H9 (cell line): ENCODE measurements at regions not wholly inside any gene's neighbourhood (a gene's known extent, or its start where the extent isn't known, plus 50 kb on each side); places are given as distances from the start of the nearest gene placed in this dataset.

ENCODE experiments used
- DNase-seq: peaks from one replicate; pipeline ENCODE4 v3.0.0-alpha.2; 2017
- H2AFZ ChIP-seq: one replicate; pipeline ENCODE4 v1.6.1; 2013; ENCODE audit warnings: mild to moderate bottlenecking, low read length, control low read depth, moderate library complexity
- H2AK5ac ChIP-seq: 2 replicates; pipeline ENCODE4 v1.6.1; 2013; ENCODE audit warnings: low read length, control low read depth, mixed read lengths; ENCODE audit not compliant: insufficient read length
- H2BK120ac ChIP-seq: one replicate; pipeline ENCODE4 v1.6.1; 2013; ENCODE audit warnings: low read depth, mild to moderate bottlenecking, low read length, control low read depth, inconsistent platforms; ENCODE audit not compliant: poor library complexity, severe bottlenecking
- H2BK12ac ChIP-seq: 2 replicates; pipeline ENCODE4 v1.6.1; 2013; ENCODE audit warnings: low read length, control low read depth, mixed read lengths, low read depth; ENCODE audit not compliant: insufficient read length
- H2BK15ac ChIP-seq: 2 replicates; pipeline ENCODE4 v1.6.1; 2013; ENCODE audit warnings: low read depth, low read length, control low read depth
- H2BK20ac ChIP-seq: one replicate; pipeline ENCODE4 v1.6.1; 2013; ENCODE audit warnings: low read depth, mild to moderate bottlenecking, low read length, control low read depth, inconsistent platforms; ENCODE audit not compliant: poor library complexity, severe bottlenecking
- H2BK5ac ChIP-seq: 2 replicates; pipeline ENCODE4 v1.6.1; 2013; ENCODE audit warnings: low read length, control low read depth, mixed read lengths; ENCODE audit not compliant: insufficient read length
- H3K14ac ChIP-seq: 2 replicates; pipeline ENCODE4 v1.6.1; 2013; ENCODE audit warnings: low read length, control low read depth; ENCODE audit not compliant: insufficient read depth
- H3K18ac ChIP-seq: 2 replicates; pipeline ENCODE4 v1.6.1; 2013; ENCODE audit warnings: low read depth, mild to moderate bottlenecking, mixed read lengths, low read length, control low read depth; ENCODE audit not compliant: insufficient read length
- H3K23ac ChIP-seq: 2 replicates; pipeline ENCODE4 v1.6.1; 2013; ENCODE audit warnings: low read length, control low read depth, mixed read lengths, low read depth; ENCODE audit not compliant: insufficient read length
- H3K23me2 ChIP-seq: 2 replicates; pipeline ENCODE4 v1.6.1; 2013; ENCODE audit warnings: low read depth, mild to moderate bottlenecking, mixed read lengths, low read length, control low read depth; ENCODE audit not compliant: insufficient read length, poor library complexity, severe bottlenecking
- H3K27ac ChIP-seq: 2 replicates; pipeline ENCODE4 v1.5.1; 2013; ENCODE audit warnings: low read length, control low read depth, mixed read lengths, low read depth; ENCODE audit not compliant: insufficient read length
- H3K27me3 ChIP-seq: 2 replicates; pipeline ENCODE4 v1.6.1; 2013; ENCODE audit warnings: low read length, control low read depth, inconsistent platforms; ENCODE audit not compliant: insufficient read depth
- H3K4ac ChIP-seq: 2 replicates; pipeline ENCODE4 v1.6.1; 2013; ENCODE audit warnings: low read depth, mild to moderate bottlenecking, control low read depth, inconsistent platforms, low read length, moderate library complexity
- H3K4me1 ChIP-seq: 2 replicates; pipeline ENCODE4 v1.6.1; 2013; ENCODE audit warnings: low read length, control low read depth, inconsistent platforms; ENCODE audit not compliant: insufficient read depth
- H3K4me2 ChIP-seq: 2 replicates; pipeline ENCODE4 v1.6.1; 2013; ENCODE audit warnings: low read length, control low read depth, mixed read lengths; ENCODE audit not compliant: insufficient read length, insufficient read depth
- H3K56ac ChIP-seq: 2 replicates; pipeline ENCODE4 v1.6.1; 2013; ENCODE audit warnings: low read depth, mild to moderate bottlenecking, mixed read lengths, low read length, control low read depth; ENCODE audit not compliant: insufficient read length
- H3K79me1 ChIP-seq: 2 replicates; pipeline ENCODE4 v1.6.1; 2013; ENCODE audit warnings: low read depth, mild to moderate bottlenecking, moderate library complexity, low read length, control low read depth, inconsistent platforms; ENCODE audit not compliant: insufficient read depth, poor library complexity, severe bottlenecking
- H3K79me2 ChIP-seq: 2 replicates; pipeline ENCODE4 v1.6.1; 2013; ENCODE audit warnings: low read length, control low read depth, inconsistent platforms; ENCODE audit not compliant: insufficient read depth
- H3K9ac ChIP-seq: 2 replicates; pipeline ENCODE4 v1.6.1; 2013; ENCODE audit warnings: low read length, control low read depth, mixed read lengths; ENCODE audit not compliant: insufficient read length; ENCODE audit errors: extremely low read depth
- H3K9me3 ChIP-seq: one replicate; pipeline ENCODE4 v1.6.1; 2013; ENCODE audit warnings: low read depth, low read length, inconsistent platforms; ENCODE audit not compliant: control insufficient read depth
- H3T11ph ChIP-seq: one replicate; pipeline ENCODE4 v1.6.1; 2013; ENCODE audit warnings: mild to moderate bottlenecking, low read length, control low read depth, inconsistent platforms
- H4K20me1 ChIP-seq: one replicate; pipeline ENCODE4 v1.6.1; 2013; ENCODE audit not compliant: control insufficient read depth, insufficient read length, insufficient read depth
- H4K5ac ChIP-seq: 2 replicates; pipeline ENCODE4 v1.6.1; 2013; ENCODE audit warnings: low read depth, mild to moderate bottlenecking, mixed read lengths, low read length, control low read depth; ENCODE audit not compliant: insufficient read length
- H4K8ac ChIP-seq: replicated peaks from 2 replicates; pipeline ENCODE4 v1.6.1; 2013; ENCODE audit warnings: low read length, control low read depth, mixed read lengths, low read depth; ENCODE audit not compliant: insufficient read length
- H4K91ac ChIP-seq: 2 replicates; pipeline ENCODE4 v1.6.1; 2013; ENCODE audit warnings: low read depth, mild to moderate bottlenecking, moderate library complexity, mixed read lengths, low read length, control low read depth; ENCODE audit not compliant: insufficient read length
- H3K27ac Mint-ChIP-seq, 3 experiments: 2 replicates in 2 of 3; 3 replicates in 1 of 3; pipeline ENCODE4 v1.8.0; 2020 to 2021; ENCODE audit warnings: mixed read lengths in 3 of 3, mild to moderate bottlenecking in 1 of 3, moderate library complexity in 1 of 3
- H3K27me3 Mint-ChIP-seq: 2 replicates; pipeline ENCODE4 v1.8.0; 2021; ENCODE audit warnings: low read depth, mild to moderate bottlenecking, moderate library complexity, mixed read lengths
- H3K36me3 Mint-ChIP-seq, 3 experiments: 2 replicates in 2 of 3; 3 replicates in 1 of 3; pipeline ENCODE4 v1.8.0; 2020 to 2021; ENCODE audit warnings: low read depth in 3 of 3, mixed read lengths in 3 of 3; ENCODE audit not compliant: insufficient read depth in 1 of 3
- H3K4me1 Mint-ChIP-seq, 2 experiments: 2 replicates each; pipeline ENCODE4 v1.8.0; 2020; ENCODE audit warnings: mixed read lengths in 2 of 2
- H3K4me3 Mint-ChIP-seq, 2 experiments: 2 replicates in 1 of 2; 3 replicates in 1 of 2; pipeline ENCODE4 v1.8.0; 2020 to 2021; ENCODE audit warnings: mild to moderate bottlenecking in 2 of 2, mixed read lengths in 2 of 2, moderate library complexity in 1 of 2
- H3K9me3 Mint-ChIP-seq, 2 experiments: 2 replicates in 1 of 2; 3 replicates in 1 of 2; pipeline ENCODE4 v1.8.0; 2020; ENCODE audit warnings: mild to moderate bottlenecking in 2 of 2, mixed read lengths in 2 of 2, moderate library complexity in 1 of 2
- WGBS: extraction: QIAGEN DNeasy Blood & Tissue Kit; methylation state at CpG from one replicate; pipeline ENCODE4 v1.1.7; 2013; ENCODE audit warnings: missing lambda C conversion rate, low lambda C conversion rate, mixed read lengths; ENCODE audit not compliant: insufficient read length; ENCODE audit errors: extremely low coverage; 5-methylcytosine and 5-hydroxymethylcytosine counted together
- TF ChIP-seq, protein P1 (sequence below): fragments of 200-600 bp; sonication (generic); conservative IDR thresholded peaks from 3 replicates; pipeline ENCODE4 v1.8.0; 2021; ENCODE audit warnings: antibody characterized with exemption, mild to moderate bottlenecking

DNA sequence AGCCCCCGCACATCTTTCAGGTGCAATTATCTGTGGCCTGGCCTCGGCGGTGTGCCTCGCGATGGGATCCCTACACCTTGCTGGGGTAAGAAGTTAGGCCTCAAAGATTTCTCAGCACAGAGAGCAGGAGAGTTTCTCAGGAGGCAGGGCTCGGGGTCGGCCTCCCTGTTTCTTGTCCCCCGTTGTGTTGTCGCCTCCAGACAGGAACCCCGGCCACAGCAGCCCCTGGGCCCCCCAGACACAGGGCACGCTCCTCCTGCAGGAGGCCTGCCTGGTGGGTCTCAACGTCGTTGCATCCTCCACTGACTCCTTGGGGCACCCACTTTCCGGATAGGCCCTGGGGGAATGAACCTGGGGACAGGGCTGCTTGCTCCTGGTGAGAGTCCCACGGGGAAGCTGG, 229.1 kb upstream of the SHH start:
- H3K4me3 Mint-ChIP-seq: no peak overlapping the region
- DNase-seq: no peak
- H3K79me1 ChIP-seq: no peaks in the 10 kb centered on the region
- no peak overlapping the region for H4K5ac ChIP-seq
- H3K18ac ChIP-seq: no peak overlapping the region
- no peak overlapping the region for H2AK5ac ChIP-seq
- no peaks in the 10 kb centered on the region for H3K36me3 Mint-ChIP-seq
- no peak overlapping the region for H3K4ac ChIP-seq
- H3K27me3 Mint-ChIP-seq: peaks cover 3% of the 10 kb centered on the region
- H3K27me3 ChIP-seq: no peaks in the 10 kb centered on the region
- no peaks in the 10 kb centered on the region for H3K23me2 ChIP-seq
- WGBS: no CpG with 5 or more reads among the region's 15 CpGs
- H3K14ac ChIP-seq: no peak overlapping the region
- no peak overlapping the region for H3K9ac ChIP-seq
- no peak overlapping the region for H4K91ac ChIP-seq
- H3K23ac ChIP-seq: no peak overlapping the region
- no peaks in the 10 kb centered on the region for H3K9me3 Mint-ChIP-seq
- H3K79me2 ChIP-seq: no peaks in the 10 kb centered on the region
- H4K8ac ChIP-seq: no peak overlapping the region
- H3K56ac ChIP-seq: no peak overlapping the region
- no peak overlapping the region for H2BK20ac ChIP-seq
- no peak overlapping the region for H2BK12ac ChIP-seq
- TF ChIP-seq, protein P1, sequence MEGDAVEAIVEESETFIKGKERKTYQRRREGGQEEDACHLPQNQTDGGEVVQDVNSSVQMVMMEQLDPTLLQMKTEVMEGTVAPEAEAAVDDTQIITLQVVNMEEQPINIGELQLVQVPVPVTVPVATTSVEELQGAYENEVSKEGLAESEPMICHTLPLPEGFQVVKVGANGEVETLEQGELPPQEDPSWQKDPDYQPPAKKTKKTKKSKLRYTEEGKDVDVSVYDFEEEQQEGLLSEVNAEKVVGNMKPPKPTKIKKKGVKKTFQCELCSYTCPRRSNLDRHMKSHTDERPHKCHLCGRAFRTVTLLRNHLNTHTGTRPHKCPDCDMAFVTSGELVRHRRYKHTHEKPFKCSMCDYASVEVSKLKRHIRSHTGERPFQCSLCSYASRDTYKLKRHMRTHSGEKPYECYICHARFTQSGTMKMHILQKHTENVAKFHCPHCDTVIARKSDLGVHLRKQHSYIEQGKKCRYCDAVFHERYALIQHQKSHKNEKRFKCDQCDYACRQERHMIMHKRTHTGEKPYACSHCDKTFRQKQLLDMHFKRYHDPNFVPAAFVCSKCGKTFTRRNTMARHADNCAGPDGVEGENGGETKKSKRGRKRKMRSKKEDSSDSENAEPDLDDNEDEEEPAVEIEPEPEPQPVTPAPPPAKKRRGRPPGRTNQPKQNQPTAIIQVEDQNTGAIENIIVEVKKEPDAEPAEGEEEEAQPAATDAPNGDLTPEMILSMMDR: no peak
- H3K27ac ChIP-seq: no peak overlapping the region
- no peak overlapping the region for H3K27ac Mint-ChIP-seq
- H3K9me3 ChIP-seq: no peaks in the 10 kb centered on the region
- no peak overlapping the region for H2BK120ac ChIP-seq
- no peak overlapping the region for H3K4me2 ChIP-seq
- H2AFZ ChIP-seq: no peak overlapping the region
- no peak overlapping the region for H2BK5ac ChIP-seq
- no peak overlapping the region for H3T11ph ChIP-seq
- no peaks in the 10 kb centered on the region for H3K4me1 ChIP-seq
- no peaks in the 10 kb centered on the region for H4K20me1 ChIP-seq
- no peak overlapping the region for H2BK15ac ChIP-seq
- peaks cover 0 to 10% of the 10 kb centered on the region in 2 experiments; a peak in 2 of 4 replicates for H3K4me1 Mint-ChIP-seq
